ENCODE measurements at regions not wholly inside any gene's neighbourhood (a gene's known extent, or its start where the extent isn't known, plus 50 kb on each side); places are given as distances from the start of the nearest gene placed in this dataset.

DNA sequence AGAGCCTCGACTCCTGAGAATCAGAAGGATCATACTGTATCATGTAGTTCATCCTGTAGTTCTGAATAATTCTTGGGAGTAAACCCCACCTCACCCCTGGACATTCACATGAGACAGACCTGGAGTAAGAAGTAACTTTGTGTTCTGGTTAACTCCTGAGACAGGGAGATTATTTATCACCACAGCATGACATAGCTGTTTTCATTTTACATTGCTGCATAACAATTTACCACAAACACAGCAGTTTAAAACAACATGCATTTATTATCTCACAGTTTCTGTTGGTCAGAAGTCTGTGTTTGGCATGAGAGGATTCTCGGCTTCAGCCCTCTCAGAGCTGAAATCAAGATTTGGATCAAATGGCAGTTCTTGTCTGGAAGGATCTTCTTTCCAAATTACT is 855.8 kb upstream of the FANCL start:
- ChIA-PET POLR2A (no interaction called here), CTCF (no interaction called here)

DNA sequence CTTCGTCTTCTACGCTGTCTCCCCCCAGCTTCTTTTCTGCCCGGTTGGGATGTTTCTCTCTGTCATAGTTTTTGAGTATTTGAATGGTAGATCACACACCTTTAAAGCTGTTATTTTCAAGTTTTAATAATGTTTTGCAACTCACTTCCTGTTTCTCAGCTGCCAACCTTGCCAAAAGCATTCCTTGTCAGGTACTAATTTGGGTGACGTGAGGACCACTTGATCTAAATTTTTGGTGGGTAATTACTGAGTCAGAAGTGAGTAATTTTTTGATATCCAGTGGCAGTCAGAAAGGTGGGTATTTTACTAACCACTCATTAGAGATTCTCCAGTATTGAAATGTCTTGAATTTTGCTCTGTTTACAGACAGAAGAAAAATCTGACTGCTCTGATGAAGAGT is 852.4 kb upstream of the FANCL start:
- ChIA-PET CTCF (no interaction called here), POLR2A (no interaction called here)

DNA sequence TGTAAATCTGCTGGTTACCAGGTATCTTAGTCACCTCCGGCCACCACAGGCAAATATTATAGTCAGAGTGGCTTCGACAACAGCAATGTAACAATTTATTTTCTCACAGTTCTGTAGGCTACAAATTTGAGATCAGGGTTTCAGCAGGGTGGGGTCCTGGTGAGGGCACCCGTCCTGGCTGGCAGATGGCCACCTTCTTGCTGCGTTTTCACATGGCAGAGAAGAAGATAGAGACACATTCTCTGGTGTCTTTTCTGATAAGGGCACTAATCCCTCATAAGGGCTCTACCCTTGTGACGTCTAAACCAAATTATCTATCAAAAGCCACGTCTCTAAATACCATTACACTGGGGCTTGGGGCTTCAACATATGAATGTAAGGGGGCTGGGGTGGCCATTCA is 843.2 kb upstream of the FANCL start:
- CTCF ChIA-PET: no interaction called here
- POLR2A ChIA-PET: no interaction called here

DNA sequence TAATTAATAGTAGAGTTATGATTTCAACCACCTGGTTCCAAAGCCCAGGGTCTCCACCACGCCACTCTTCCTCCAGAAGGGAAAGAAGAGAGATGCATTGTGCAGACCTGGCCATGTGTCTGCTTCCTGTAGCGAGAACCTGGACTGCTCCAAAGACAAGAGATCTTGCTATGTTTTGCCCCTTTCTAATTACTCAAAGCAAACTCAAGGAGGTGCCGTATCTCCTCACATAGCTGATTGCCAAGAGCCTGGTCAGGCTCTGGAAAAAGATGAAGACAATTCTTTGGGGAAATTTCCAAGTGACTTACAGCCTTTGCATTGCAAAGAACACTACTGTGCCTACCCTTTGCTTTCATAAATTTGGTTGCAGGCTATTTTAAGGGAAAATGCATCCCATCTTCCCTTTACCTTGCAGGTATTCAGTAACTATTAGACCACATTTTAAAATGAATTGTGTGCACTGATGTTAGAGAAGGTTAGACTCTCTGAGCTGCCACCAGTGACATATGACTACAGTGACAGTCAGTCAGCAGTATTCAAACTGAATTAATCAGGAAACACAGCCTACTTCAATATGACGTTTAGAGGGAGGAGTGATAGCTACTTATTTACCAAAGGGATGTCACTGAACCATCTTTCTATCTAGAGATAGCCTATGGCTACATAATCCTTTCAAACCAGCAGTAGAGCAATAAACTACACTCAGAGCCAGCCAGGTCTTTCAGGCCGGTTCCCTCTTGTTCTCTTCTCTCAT is 842.1 kb upstream of the FANCL start:
- CTCF ChIA-PET: no interaction called here
- POLR2A ChIA-PET: no interaction called here

DNA sequence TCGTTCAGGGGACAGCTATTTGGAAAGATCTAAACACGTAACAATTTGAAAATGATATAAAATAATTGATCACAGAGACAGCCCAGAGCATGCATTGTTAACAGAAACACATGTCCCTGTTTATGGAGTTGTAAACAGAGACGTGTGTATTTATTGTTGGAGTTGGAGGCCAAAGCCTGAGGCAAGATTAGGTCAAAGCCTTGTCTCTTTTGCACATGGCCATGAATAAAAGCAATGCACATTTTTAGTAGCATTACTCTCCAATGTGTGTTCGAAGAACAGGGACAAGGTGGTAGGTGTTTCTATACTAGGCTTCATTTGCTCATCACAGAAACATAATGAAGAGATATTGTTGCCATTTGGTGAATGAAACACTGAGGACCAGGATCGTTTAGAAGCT is 841.5 kb upstream of the FANCL start:
- CTCF ChIA-PET: no interaction called here
- POLR2A ChIA-PET: no interaction called here

DNA sequence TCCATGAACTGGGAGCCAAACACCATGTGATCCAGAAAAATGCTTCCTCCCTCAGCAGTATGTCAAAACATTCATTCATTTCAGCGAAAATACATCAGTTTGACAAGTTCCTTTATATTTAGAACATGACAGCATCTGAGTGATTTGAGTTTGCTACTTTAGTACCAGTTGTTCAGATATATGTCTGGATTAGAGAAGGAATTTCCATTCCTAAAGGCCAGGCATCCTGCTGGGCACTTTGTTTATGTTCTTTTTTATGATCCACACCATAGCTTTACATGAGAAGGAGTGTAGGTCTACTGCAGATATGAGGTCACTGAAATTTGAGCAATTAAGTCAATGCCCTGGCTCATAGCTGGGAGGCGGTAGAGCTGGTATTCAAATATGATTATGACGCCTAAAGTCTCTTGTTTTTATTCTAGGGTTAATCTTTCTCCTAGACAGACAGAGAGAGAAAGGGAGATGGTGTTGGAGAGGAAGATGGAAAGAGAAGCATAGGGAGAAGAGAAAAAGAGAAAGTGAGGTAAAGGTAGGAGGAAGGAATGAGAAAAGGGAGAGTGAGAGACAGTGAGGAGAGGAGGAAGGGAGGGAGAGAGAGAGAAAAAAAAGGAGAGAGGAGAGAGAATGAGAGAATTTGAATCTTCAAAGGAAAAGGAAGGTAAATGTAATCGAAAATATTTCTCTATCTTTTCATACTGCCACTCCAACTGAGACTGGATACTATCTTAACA is 839.5 kb upstream of the FANCL start:
- CTCF ChIA-PET: no interaction called here
- POLR2A ChIA-PET: no interaction called here

DNA sequence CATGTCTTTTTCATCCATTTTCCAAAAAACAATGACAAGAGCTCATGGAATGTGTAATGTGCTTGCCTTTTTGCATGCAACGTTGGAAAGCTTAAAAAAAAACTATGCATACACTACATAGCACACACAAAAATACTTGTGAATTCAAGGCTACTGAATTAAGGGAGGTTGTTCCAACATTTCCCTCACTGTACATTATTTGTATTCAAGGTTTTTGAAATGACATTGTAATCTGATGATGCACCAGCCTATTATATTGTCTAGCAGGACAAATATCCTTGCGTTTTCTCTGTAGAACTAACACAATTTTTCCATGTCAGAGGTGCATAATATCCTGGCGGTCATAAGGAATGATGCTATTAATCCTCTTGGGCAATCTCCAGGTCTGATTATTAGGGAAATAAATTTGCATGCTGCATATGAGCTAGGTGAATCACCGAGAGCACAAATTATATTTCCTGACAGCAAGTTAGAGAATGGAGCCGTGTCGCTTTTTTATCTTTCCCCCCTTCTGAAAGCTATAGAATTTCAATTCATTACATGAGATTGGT is 836.9 kb upstream of the FANCL start:
- POLR2A ChIA-PET: no interaction called here

DNA sequence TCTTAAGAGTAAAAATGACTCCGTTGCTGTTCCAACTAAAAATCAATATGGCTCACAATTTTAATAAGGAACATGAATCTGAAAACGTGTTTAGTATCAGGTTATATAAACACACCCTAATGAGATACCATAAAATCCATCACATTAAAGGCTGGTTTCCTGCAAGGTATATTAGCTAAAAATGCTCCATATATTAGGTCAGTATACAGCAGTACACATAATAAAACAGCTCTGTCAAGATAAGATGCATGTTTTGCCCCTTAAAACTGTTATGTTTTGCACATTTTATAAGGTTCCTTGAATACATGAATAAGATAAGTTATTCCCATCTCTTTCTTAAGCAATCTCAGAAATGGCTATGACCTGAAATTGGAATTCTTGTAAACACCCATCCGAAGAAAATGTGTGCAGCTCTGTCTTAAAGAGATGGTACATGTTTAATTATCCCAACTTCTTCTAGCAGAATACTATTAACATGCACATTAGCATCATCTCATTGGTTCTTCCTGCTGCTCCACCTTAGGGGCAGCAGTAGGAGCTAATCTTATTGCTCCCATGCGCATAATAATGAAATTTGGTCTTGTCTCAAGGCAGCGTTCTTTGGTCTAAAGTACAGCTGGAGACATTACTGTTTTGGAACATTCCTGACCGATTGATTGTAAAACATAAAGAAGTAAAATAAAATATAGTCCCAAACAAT is 836.1 kb upstream of the FANCL start:
- ChIA-PET POLR2A (no interaction called here), CTCF (no interaction called here)

More for the DNA sequence above, 836.9 kb upstream of the FANCL start:
- CTCF ChIA-PET: no interaction called here

DNA sequence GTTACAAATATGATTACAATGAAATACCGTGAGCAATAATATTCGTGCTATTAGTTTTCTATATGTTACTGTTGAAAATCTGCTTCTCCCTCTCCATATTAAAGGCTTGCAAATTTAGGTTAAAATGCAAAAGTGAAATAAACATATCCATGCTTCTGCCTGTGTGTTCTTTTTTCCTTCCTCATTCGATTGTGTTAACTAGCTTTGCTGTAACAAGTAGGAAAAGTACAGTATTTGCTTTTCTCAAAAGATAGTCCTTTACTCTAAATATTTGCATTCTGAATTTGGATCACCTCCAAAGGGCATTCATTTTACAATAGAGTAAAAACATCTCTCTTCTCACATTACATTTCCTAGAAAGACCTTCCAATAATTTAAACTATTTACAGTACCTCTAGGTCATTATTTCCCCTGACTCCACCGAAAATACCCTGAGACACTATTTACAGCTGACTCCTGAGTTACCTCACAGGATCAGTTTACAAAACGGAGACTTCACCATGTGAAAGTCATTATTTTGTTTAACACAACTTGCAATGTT is 835.0 kb upstream of the FANCL start:
- ChIA-PET CTCF (no interaction called here), POLR2A (no interaction called here)

DNA sequence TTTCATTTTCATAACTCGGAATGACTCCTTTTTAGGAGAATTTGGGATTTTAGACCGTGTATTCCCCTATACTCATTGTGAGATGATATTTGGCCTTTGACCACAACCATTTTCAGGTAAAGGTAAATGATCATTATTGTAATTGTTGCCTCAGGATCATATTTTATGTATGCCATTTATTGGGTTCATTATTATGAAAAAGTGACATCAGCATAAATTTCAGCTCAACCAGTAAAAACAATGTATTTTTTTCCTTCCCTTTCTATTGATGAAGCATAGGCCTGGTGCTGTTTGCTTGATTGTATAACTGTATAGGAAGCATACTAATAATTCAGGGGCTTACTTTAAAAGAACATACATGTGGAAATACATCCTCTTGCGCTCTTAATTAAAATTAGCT is 832.9 kb upstream of the FANCL start:
- POLR2A ChIA-PET: no interaction called here
- CTCF ChIA-PET: no interaction called here

DNA sequence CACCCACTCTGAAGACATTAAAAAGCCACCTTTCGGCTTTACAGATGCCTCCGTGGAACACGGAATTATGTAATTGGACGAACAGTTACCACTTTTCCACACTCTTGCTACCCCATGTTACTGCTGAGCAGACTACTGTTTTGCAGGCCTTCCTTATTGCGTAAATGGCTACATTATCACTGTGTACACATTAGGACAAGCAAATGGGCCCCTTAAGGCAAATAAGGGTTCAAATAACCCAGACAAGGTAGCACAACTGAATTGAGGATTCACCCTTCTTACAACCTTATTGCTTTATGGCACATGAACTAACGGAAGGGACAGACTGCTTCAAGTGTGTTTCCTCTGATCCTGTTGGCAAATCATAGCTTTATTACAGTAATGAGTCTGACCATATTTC is 832.2 kb upstream of the FANCL start:
- ChIA-PET CTCF (no interaction called here), POLR2A (no interaction called here)

DNA sequence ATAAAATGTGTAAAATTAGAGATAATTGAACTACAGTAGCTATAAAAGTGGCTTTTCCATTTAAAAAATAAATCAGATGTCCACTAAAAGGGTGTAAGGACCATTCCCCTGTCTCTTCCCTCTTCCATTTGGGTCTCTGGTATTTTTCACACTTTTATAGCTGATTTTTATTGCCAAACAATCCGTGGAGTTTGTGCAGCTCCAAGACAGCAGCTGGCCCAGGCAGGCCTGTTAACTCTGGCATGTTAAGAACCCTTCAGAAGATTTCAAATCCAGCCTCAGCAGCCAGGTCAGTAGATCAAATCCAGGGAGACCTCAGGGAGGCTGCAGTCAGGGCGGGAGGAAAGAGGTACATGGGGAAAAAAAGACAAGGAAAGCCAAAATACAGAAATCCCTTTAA is 827.1 kb upstream of the FANCL start:
- ChIA-PET POLR2A (no interaction called here), CTCF (no interaction called here)

DNA sequence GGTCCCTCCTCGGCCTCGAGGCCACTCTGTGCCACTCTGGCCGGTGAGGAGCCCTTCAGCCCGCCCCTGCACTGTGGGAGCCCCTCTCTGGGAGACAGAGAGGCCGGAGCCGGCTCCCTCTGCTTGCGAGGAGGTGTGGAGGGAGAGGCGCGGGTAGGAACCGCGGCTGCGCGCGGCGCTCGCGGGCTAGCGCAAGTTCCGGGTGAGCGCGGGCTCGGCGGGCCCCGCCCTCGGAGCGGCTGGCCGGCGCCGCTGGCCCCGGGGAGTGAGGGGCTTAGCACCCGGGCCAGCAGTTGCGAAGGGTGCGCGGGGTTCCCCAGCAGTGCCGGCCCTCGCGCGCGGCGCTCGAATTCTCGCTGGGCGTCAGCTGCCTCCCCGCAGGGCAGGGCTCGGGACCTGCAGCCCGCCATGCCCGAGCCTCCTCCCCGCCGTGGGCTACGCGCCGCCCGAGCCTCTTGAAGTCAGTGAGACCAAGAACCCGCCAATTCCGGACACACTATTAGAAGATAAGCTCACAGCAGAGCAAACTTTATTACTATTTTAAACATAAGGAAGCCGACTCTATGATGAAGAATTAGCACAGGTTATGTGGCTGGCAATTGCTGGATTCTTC is 825.8 kb upstream of the FANCL start:
- ChIA-PET CTCF (no interaction called here), POLR2A (no interaction called here)

DNA sequence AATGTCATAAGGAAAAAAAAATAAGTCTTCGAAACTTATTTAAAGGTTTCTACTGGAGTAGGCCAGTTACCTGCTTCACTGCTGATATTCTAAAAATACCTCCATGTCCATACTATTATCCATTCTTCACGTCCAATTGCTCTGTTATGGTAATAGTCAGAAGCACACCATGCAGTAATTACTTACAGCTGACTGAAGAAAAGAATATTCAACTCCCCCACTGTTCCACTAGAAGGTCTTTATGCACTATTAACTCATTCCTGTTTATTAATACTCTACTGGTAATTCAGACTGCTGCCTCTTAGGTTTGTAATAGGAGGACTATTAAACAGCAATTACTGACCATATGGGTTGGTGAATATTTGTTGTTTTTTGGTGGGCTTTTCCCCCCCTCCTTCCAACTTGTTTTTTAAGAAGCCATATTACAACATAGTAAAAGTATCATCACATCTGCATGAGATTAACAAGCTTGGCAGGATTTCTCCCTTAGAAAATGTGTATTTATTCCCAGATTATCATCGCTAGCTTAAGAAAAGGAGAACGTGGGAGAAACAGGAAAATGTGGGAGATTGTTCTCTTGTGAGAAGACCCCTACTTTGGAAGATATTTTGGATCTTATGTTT is 806.4 kb upstream of the FANCL start:
- ChIA-PET POLR2A (no interaction called here), CTCF (no interaction called here)

DNA sequence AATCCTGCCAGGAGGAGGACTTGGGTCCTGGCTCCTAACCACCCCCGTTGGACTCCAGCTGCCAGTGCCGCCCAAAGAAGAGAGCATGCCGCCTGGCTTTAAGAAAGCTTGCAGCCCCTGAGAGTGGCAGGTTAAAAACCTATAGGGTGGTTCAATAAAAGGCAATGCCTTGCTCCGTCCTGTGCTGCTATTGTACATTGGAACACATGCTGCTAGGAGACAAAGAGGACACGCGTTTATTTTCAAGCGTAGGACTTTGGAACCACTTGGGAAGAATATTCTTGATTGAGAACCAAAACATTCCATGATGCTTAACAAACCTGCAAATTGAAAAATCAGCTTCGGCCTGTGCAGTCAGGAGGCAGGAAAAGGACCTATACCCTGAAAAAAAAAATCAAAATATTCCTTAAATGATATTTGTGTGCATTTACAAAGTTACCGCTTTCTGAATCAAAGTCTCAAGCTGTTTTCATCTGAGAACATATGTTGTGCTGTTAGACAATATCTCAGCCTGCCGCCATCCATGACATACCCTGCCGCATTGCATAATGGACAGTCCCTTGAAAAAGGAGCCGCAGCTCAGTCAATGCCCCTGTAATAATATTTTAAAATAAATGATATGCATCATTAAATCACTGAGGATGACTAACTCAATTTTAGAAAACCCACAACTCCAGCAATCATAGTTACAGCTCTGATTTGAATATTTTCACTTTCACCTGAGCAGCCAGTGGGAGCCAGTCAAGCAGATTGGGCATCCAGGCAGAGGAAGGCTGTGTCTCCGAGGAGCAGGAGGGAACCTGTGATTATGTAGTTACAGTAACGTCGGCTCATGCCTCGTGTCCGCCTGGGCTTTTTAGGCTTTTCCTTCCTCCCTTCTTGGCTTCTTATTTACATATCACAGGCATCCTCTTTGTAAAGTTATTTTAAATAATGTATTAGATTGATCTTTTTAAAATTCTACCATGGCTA is 805.6 kb upstream of the FANCL start:
- POLR2A ChIA-PET: no interaction called here

DNA sequence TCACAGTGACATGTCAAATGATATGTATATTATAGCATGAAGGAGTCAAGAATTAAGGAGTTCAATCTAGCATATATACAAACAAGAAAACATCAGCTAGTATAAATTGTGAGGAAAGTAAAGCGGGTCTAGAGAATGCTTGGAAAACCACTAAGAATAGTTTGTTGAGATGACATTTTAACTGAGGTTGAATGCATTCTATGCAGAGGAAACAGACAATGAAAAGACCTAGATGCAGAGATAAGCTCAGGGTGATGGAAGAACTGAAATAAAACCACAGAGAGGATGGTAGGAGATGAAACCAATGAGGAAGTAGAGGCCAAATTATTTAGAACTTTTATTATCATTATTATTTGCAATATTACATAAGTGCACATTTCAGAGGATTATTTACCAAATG is 803.6 kb upstream of the FANCL start:
- ChIA-PET POLR2A (no interaction called here), CTCF (no interaction called here)

More for the DNA sequence above, 805.6 kb upstream of the FANCL start:
- CTCF ChIA-PET: no interaction called here

DNA sequence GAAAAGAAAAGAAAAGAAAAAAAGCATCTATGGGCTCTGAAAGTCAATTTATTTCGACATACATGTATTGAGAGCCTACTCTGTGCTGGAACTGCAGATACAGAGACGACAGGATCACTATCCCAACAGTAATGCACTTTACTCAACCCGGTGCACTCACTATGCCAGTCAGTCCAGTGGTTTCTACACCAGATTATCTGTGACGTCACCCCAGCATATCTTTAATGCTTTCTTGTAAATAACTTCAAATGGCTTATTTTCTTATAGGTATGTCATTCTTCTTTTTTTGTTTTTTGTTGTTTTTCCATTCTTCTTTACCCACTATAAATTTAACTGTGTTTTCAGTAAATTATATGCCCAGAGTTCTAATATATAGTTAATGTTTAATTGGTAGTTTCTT is 800.0 kb upstream of the FANCL start:
- CTCF ChIA-PET: no interaction called here
- POLR2A ChIA-PET: no interaction called here

DNA sequence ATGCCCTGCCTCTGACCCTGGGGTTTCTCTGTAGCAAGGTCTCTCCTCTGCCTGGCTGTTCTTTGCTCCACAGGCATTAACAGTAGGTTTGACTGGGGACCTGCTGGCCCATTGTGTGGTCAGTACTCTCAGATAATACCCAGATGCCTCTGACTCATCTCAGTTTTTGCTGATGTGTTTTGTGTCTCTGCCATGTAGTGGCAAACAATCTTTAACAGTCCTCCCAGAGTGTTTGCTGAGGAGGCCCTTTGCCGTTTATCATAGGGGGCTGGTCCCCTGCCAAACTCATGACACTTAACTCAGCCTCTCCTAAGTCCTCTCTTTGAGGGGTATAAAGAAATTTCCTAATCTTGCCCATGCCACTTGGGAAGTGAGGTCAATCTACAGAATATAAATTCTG is 793.7 kb upstream of the FANCL start:
- ChIA-PET POLR2A (no interaction called here), CTCF (no interaction called here)

DNA sequence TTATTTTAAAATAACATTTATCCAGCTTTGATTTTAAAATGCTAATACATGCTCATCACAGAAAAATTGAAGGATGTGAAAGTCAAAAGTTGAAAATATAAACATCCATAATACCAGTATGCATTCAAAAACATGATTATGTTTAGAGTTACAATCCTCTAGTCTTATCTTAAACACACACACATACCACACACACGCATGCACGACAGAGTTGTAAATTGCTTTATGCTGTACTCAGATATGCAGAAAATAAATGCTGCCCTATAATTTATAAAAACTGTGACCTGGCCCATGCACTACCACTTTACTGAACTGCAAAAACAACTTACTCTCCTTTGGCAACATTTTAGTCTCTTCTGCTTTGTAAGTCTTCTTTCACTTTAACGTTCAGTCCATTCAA is 793.0 kb upstream of the FANCL start:
- CTCF ChIA-PET: no interaction called here
- POLR2A ChIA-PET: no interaction called here

Measured in activated CD8-positive, alpha-beta memory T cell treated with anti-CD3 and anti-CD28 coated beads for 36 hours (primary cell).